K562 (cell line): ENCODE measurements at regions not wholly inside any gene's neighbourhood (a gene's known extent, or its start where the extent isn't known, plus 50 kb on each side); places are given as distances from the start of the nearest gene placed in this dataset.

Experiments
- CTCF ChIP-seq, 3 experiments: IDR thresholded peaks in 2 of 3; conservative IDR thresholded peaks in 1 of 3; 2 replicates each; pipeline ENCODE4 v1.5.1; 2011 to 2012; ENCODE audit warnings: low read length in 3 of 3, mild to moderate bottlenecking in 3 of 3, control low read depth in 2 of 3, improper control_type of control experiment in 1 of 3, inconsistent platforms in 1 of 3, low read depth in 1 of 3, mixed read lengths in 1 of 3, moderate library complexity in 1 of 3; ENCODE audit not compliant: insufficient read depth in 2 of 3
- TOE1 ChIP-seq, 2 experiments: fragments of 450-650 bp in 1 of 2; sonication (generic) in 1 of 2; formaldehyde crosslinking in 1 of 2; IDR thresholded peaks; 2 replicates each; pipeline versions ENCODE4 v1.7.1 to v1.8.0; 2016 to 2022; ENCODE audit warnings: borderline replicate concordance in 2 of 2, mild to moderate bottlenecking in 2 of 2, antibody characterized with exemption in 1 of 2, inconsistent platforms in 1 of 2, low read depth in 1 of 2, missing genetic modification reagents in 1 of 2, moderate library complexity in 1 of 2

- TF ChIP-seq CTCF (IDR thresholded peaks at IDR 0.05 in 2 of 3, conservative IDR thresholded peaks at IDR 0.05 in 1 of 3; ENCODE audit: insufficient read depth in 2 of 3, low read depth in 1 of 3, low read length in 3 of 3) (no peak), TOE1 (IDR thresholded peaks at IDR 0.05; ENCODE audit: borderline replicate concordance) (no peak), TOE1 (CRISPR knock-in tag; IDR thresholded peaks at IDR 0.05; ENCODE audit: borderline replicate concordance, low read depth) (no peak)
These were observed 616.7 kb downstream of the GALR1 start for GRCh38 chr18:77866351-77866750.
